ENCODE measurements at regions not wholly inside any gene's neighbourhood (a gene's known extent, or its start where the extent isn't known, plus 50 kb on each side); places are given as distances from the start of the nearest gene placed in this dataset.

DNA sequence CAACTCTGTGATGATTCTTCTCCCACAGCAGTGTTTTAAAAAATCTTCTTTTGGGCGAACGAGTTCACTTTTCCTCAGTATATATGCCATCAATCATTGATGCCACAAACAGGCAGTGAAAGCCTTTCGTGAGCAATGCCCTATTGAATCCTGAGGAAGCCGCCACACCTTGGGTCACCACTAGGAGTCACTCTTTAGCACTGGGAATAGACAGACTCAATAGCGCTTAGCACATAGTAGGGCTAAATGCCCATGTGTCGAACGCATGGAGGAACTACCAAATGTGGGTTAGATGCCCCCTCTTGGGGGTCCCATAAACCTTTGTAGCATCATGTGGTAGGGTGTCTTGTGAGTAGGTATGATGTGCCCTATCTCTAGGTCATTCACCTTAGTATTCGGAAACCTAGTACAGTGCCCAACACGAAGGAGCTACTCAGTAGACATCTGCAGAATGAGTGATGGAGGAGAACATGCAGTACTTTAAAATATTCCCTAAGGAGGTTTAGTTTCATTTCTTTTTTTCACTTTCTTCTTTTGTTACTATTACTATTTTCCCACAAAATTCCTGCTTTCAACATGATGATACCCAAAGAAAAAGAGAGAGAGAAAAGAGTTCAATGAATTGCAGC lies 603.7 kb downstream of the BNC2 start:
- TF ChIP-seq, protein P1, sequence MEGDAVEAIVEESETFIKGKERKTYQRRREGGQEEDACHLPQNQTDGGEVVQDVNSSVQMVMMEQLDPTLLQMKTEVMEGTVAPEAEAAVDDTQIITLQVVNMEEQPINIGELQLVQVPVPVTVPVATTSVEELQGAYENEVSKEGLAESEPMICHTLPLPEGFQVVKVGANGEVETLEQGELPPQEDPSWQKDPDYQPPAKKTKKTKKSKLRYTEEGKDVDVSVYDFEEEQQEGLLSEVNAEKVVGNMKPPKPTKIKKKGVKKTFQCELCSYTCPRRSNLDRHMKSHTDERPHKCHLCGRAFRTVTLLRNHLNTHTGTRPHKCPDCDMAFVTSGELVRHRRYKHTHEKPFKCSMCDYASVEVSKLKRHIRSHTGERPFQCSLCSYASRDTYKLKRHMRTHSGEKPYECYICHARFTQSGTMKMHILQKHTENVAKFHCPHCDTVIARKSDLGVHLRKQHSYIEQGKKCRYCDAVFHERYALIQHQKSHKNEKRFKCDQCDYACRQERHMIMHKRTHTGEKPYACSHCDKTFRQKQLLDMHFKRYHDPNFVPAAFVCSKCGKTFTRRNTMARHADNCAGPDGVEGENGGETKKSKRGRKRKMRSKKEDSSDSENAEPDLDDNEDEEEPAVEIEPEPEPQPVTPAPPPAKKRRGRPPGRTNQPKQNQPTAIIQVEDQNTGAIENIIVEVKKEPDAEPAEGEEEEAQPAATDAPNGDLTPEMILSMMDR (IDR thresholded peaks at IDR 0.05; ENCODE audit: unreplicated experiment): no peak
- Mint-ChIP-seq H3K9me3 (no peaks in the 10 kb centered on the region), H3K4me3 (no peak overlapping the region), H3K36me3 (no peaks in the 10 kb centered on the region), H3K27ac (no peak overlapping the region), H3K27me3 (ENCODE audit: low read depth) (no peaks in the 10 kb centered on the region), H3K4me1 (peaks cover 36% of the 10 kb centered on the region)
- no peak for DNase-seq (ENCODE audit: low spot score in 2 of 2, unreplicated experiment in 2 of 2)

- no peaks in the 10 kb centered on the region for H3K9me3 Mint-ChIP-seq
- TF ChIP-seq, protein P1 (IDR thresholded peaks at IDR 0.05; ENCODE audit: unreplicated experiment): no peak
- H3K27me3 Mint-ChIP-seq (ENCODE audit: low read depth): no peaks in the 10 kb centered on the region
- H3K4me1 Mint-ChIP-seq: peaks cover 30% of the 10 kb centered on the region
- peak overlapping the region; percentile 54 for H3K27ac Mint-ChIP-seq
- DNase-seq (ENCODE audit: low spot score in 2 of 2, unreplicated experiment in 2 of 2): no peak
- no peak overlapping the region for H3K4me3 Mint-ChIP-seq
- H3K36me3 Mint-ChIP-seq: no peaks in the 10 kb centered on the region
Observed at GRCh38 chr9:16267281-16268066, 603.0 kb downstream of the BNC2 start.

DNA sequence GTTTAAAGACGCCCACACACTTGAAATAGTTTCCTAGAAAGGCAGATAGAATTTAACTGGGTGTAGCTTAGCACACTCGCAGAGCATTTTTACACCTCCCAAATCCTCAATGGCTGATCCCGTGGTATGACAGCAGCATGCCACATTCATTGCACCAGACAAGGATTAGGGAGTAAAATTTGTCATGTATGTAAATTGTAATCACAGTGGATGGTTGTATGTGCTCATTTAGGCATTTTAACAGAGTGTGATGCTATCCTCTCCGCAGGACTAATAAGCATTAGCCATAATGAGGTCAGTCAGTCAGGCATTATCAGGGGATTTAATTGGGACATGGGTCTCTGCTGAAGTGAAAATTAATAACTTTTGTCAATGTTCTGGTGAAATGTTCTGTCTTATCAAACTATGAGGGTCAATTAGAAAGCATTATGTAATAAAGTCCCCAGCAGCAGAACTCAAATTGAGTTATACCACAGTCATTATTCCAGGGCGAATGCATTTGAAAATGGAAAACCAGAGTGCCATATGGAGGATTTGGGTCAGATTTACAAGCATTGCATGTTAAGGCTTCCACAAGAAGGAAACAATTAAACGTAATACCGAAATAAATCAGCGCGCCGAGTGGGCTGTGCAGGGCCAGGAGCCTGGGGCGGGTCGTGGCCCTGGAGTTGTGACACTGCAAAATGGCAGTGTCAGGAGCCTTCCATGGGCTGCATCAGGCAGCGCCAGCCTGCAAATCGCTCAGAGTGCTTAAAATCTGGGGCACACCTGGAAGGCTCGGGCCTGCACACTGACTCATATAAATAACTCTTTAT lies 602.2 kb downstream of the BNC2 start:
- Mint-ChIP-seq H3K27ac (no peak overlapping the region), H3K4me3 (no peak overlapping the region), H3K9me3 (no peaks in the 10 kb centered on the region), H3K36me3 (no peaks in the 10 kb centered on the region), H3K27me3 (ENCODE audit: low read depth) (no peaks in the 10 kb centered on the region), H3K4me1 (peaks cover 22% of the 10 kb centered on the region)
- no peak for DNase-seq (ENCODE audit: low spot score in 2 of 2, unreplicated experiment in 2 of 2)
- TF ChIP-seq, protein P1 (IDR thresholded peaks at IDR 0.05; ENCODE audit: unreplicated experiment): no peak

DNA sequence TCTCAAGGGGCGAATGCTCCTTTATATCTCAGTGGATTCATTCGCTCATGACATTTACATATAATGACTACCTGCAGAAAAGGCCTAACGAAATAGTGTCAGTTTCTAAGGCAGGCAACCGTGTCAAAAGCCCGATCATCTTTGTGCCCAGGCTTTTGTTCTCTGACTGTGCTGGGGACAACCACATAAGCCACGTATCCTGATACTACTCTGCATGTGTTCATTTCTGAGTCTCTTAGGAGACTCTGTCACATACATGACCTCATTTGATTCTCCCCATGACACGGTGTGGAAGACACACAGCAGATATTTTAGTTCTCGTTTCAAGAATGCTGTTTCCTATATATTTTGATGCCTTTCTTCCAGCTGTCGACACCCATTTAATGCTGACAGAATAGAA lies 598.5 kb downstream of the BNC2 start:
- no peak overlapping the region for H3K4me3 Mint-ChIP-seq
- DNase-seq (ENCODE audit: low spot score in 2 of 2, unreplicated experiment in 2 of 2): no peak
- peaks cover 7% of the 10 kb centered on the region for H3K9me3 Mint-ChIP-seq
- peaks cover 18% of the 10 kb centered on the region for H3K4me1 Mint-ChIP-seq
- no peaks in the 10 kb centered on the region for H3K36me3 Mint-ChIP-seq
- H3K27ac Mint-ChIP-seq: no peak overlapping the region
- H3K27me3 Mint-ChIP-seq (ENCODE audit: low read depth): no peaks in the 10 kb centered on the region
- TF ChIP-seq, protein P1 (IDR thresholded peaks at IDR 0.05; ENCODE audit: unreplicated experiment): no peak

DNA sequence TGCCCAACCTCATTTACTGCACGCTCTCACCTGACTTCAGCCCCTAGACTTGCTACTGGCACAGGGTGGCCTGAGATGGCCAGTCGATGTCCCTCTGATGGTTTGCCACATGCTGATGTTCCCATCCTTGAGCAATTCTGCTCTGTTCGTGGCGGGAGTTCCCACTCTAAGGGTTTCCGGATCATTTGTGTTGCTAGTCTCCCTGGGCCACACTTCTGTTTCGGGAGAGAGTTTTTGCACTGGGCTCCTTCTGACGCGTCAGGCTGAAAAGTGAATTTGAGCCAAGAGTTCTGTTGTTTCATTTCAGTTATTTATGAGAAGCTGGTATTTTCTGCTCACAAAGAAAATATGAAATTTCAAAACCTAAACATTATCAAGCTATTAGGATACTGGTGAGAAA lies 597.7 kb downstream of the BNC2 start:
- H3K27me3 Mint-ChIP-seq (ENCODE audit: low read depth): no peaks in the 10 kb centered on the region
- TF ChIP-seq, protein P1 (IDR thresholded peaks at IDR 0.05; ENCODE audit: unreplicated experiment): no peak
- no peaks in the 10 kb centered on the region for H3K36me3 Mint-ChIP-seq
- peaks cover 7% of the 10 kb centered on the region for H3K9me3 Mint-ChIP-seq
- DNase-seq (ENCODE audit: low spot score in 2 of 2, unreplicated experiment in 2 of 2): no peak
- no peak overlapping the region for H3K4me3 Mint-ChIP-seq
- peaks cover 10% of the 10 kb centered on the region for H3K4me1 Mint-ChIP-seq
- no peak overlapping the region for H3K27ac Mint-ChIP-seq

Measured in mesothelial cell of epicardium (in vitro differentiated cells).